ENCODE measurements at regions not wholly inside any gene's neighbourhood (a gene's known extent, or its start where the extent isn't known, plus 50 kb on each side); places are given as distances from the start of the nearest gene placed in this dataset.
"Not testable (repeated sequence)": the region's sequence is repeated elsewhere in the genome, so short reads cannot be mapped to it uniquely, and the experiment has no call there.

- H3K4me2 ChIP-seq (ENCODE audit: low read length), result no peak overlapping the region
- H4K20me1 ChIP-seq (ENCODE audit: control insufficient read depth, insufficient read depth, low read depth, low read length), result no peaks in the 10 kb centered on the region
- no peaks in the 10 kb centered on the region for H3K36me3 ChIP-seq (ENCODE audit: control insufficient read depth, low read length)
These were observed 90.2 kb downstream of the MRM1 start for GRCh38 chr17:36691606-36692005.

GRCh38 chr17:36695082-36695481 lies 93.7 kb downstream of the MRM1 start:
- Histone ChIP-seq H3K27me3 (ENCODE audit: control insufficient read depth, low read length) (peaks cover 8% of the 10 kb centered on the region; the same call in 1 of the 2 replicates), H3K4me2 (ENCODE audit: low read length) (no peak overlapping the region), H3F3A (ENCODE audit: control insufficient read depth, insufficient read depth) (no peaks in the 10 kb centered on the region)

More at GRCh38 chr17:36691606-36692005, 90.2 kb downstream of the MRM1 start:
- H3K27me3 ChIP-seq (ENCODE audit: control insufficient read depth, low read length), result peaks cover 22% of the 10 kb centered on the region; the same call in 1 of the 2 replicates
- H3K27ac ChIP-seq (ENCODE audit: low read depth, low read length), result no peak overlapping the region
- no peaks in the 10 kb centered on the region for H3K79me2 ChIP-seq (ENCODE audit: control insufficient read depth, low read length)
- no peaks in the 10 kb centered on the region for H3F3A ChIP-seq (ENCODE audit: control insufficient read depth, insufficient read depth)
- H3K4me3 ChIP-seq (ENCODE audit: low read length), result no peak overlapping the region
- no peaks in the 10 kb centered on the region for H3K9me3 ChIP-seq (ENCODE audit: control insufficient read depth, insufficient read depth, low read length)
- H3K4me1 ChIP-seq (ENCODE audit: control insufficient read depth, low read length), result peaks cover 11% of the 10 kb centered on the region
- H3K9me2 ChIP-seq (replicated peaks; ENCODE audit: control insufficient read depth, low read length), result no peaks in the 10 kb centered on the region
- no peak for TF ChIP-seq EZH2phosphoT487 (IDR thresholded peaks at IDR 0.05; ENCODE audit: borderline replicate concordance, low read length)
- TF ChIP-seq, protein P1, sequence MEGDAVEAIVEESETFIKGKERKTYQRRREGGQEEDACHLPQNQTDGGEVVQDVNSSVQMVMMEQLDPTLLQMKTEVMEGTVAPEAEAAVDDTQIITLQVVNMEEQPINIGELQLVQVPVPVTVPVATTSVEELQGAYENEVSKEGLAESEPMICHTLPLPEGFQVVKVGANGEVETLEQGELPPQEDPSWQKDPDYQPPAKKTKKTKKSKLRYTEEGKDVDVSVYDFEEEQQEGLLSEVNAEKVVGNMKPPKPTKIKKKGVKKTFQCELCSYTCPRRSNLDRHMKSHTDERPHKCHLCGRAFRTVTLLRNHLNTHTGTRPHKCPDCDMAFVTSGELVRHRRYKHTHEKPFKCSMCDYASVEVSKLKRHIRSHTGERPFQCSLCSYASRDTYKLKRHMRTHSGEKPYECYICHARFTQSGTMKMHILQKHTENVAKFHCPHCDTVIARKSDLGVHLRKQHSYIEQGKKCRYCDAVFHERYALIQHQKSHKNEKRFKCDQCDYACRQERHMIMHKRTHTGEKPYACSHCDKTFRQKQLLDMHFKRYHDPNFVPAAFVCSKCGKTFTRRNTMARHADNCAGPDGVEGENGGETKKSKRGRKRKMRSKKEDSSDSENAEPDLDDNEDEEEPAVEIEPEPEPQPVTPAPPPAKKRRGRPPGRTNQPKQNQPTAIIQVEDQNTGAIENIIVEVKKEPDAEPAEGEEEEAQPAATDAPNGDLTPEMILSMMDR (IDR thresholded peaks at IDR 0.05; ENCODE audit: low read depth, low read length, poor library complexity, severe bottlenecking), result no peak

GRCh38 chr17:36695710-36696109 lies 94.3 kb downstream of the MRM1 start:
- not testable (repeated sequence) for H3K27me3 ChIP-seq (ENCODE audit: control insufficient read depth, low read length); H3K4me1 ChIP-seq (ENCODE audit: control insufficient read depth, low read length); H4K20me1 ChIP-seq (ENCODE audit: control insufficient read depth, insufficient read depth, low read depth, low read length); H3K4me3 ChIP-seq (ENCODE audit: low read length); H3K79me2 ChIP-seq (ENCODE audit: control insufficient read depth, low read length); H3K27ac ChIP-seq (ENCODE audit: low read depth, low read length); H3K9me2 ChIP-seq (replicated peaks; ENCODE audit: control insufficient read depth, low read length); H3K9me3 ChIP-seq (ENCODE audit: control insufficient read depth, insufficient read depth, low read length); H3K36me3 ChIP-seq (ENCODE audit: control insufficient read depth, low read length); H3F3A ChIP-seq (ENCODE audit: control insufficient read depth, insufficient read depth); H3K4me2 ChIP-seq (ENCODE audit: low read length)

More at GRCh38 chr17:36695082-36695481, 93.7 kb downstream of the MRM1 start:
- no peak overlapping the region for H3K27ac ChIP-seq (ENCODE audit: low read depth, low read length)
- no peaks in the 10 kb centered on the region for H3K9me3 ChIP-seq (ENCODE audit: control insufficient read depth, insufficient read depth, low read length)
- no peaks in the 10 kb centered on the region for H3K9me2 ChIP-seq (replicated peaks; ENCODE audit: control insufficient read depth, low read length)
- no peak for TF ChIP-seq EZH2phosphoT487 (IDR thresholded peaks at IDR 0.05; ENCODE audit: borderline replicate concordance, low read length)
- H4K20me1 ChIP-seq (ENCODE audit: control insufficient read depth, insufficient read depth, low read depth, low read length), result no peaks in the 10 kb centered on the region
- no peaks in the 10 kb centered on the region for H3K79me2 ChIP-seq (ENCODE audit: control insufficient read depth, low read length)
- H3K4me1 ChIP-seq (ENCODE audit: control insufficient read depth, low read length), result peaks cover 1% of the 10 kb centered on the region
- no peak overlapping the region for H3K4me3 ChIP-seq (ENCODE audit: low read length)
- no peaks in the 10 kb centered on the region for H3K36me3 ChIP-seq (ENCODE audit: control insufficient read depth, low read length)

DNA sequence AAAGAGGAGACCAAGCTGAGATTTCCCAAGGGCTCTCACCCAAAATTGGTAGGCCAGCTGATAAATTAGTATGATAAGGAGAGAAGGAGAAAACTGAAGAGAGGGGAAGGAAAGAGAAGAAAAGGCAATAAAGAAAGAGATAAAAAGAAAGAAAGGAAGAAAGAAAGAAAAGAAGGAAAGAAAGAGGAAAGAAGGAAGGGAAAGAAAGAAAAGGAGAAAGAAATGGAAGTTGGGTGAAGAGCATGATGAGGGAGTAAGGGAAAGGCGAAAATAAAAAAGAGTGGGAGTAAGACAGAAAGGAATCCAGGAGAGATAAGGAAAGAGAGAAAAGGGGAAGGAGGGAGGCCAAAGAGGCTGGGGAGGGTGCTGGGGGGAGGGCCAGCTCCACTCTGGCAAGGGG lies 95.4 kb downstream of the MRM1 start:
- Histone ChIP-seq H3K9me2 (replicated peaks; ENCODE audit: control insufficient read depth, low read length) (no peaks in the 10 kb centered on the region), H3K27ac (ENCODE audit: low read depth, low read length) (no peak overlapping the region), H3K36me3 (ENCODE audit: control insufficient read depth, low read length) (no peaks in the 10 kb centered on the region), H3K9me3 (ENCODE audit: control insufficient read depth, insufficient read depth, low read length) (no peaks in the 10 kb centered on the region), H3K27me3 (ENCODE audit: control insufficient read depth, low read length) (peaks cover 3% of the 10 kb centered on the region; the same call in 1 of the 2 replicates), H4K20me1 (ENCODE audit: control insufficient read depth, insufficient read depth, low read depth, low read length) (no peaks in the 10 kb centered on the region), H3K4me1 (ENCODE audit: control insufficient read depth, low read length) (no peaks in the 10 kb centered on the region), H3F3A (ENCODE audit: control insufficient read depth, insufficient read depth) (no peaks in the 10 kb centered on the region), H3K79me2 (ENCODE audit: control insufficient read depth, low read length) (no peaks in the 10 kb centered on the region), H3K4me2 (ENCODE audit: low read length) (no peak overlapping the region), H3K4me3 (ENCODE audit: low read length) (no peak overlapping the region)
- no peak for TF ChIP-seq EZH2phosphoT487 (IDR thresholded peaks at IDR 0.05; ENCODE audit: borderline replicate concordance, low read length)
- TF ChIP-seq, protein P1 (IDR thresholded peaks at IDR 0.05; ENCODE audit: low read depth, low read length, poor library complexity, severe bottlenecking), result no peak
